Activated T-helper 1 cell treated with anti-CD3 and anti-CD28 coated beads, Interleukin-12 subunit alpha, Interleukin-12 subunit beta, Interleukin-2, Interleukin-4 antibody, amounts not matched to agents 30 ng/mL and 10 ng/mL and 1 ng/mL, durations not matched to agents 14 hours and 24 hours and 36 hours (primary cell): ENCODE measurements at regions not wholly inside any gene's neighbourhood (a gene's known extent, or its start where the extent isn't known, plus 50 kb on each side); places are given as distances from the start of the nearest gene placed in this dataset.

Experiments used
- DNase-seq: peaks from one replicate; pipeline ENCODE4 v3.0.0; 2021; ENCODE audit warnings: low spot score
- H3K27ac Mint-ChIP-seq: one replicate; pipeline ENCODE4 v1.8.0; 2021; ENCODE audit warnings: mild to moderate bottlenecking, mixed read lengths
- H3K27me3 Mint-ChIP-seq: one replicate; pipeline ENCODE4 v1.8.0; 2022; ENCODE audit warnings: mild to moderate bottlenecking, moderate library complexity, mixed read lengths; ENCODE audit not compliant: insufficient read depth
- H3K36me3 Mint-ChIP-seq: one replicate; pipeline ENCODE4 v1.8.0; 2021; ENCODE audit warnings: low read depth, mixed read lengths
- H3K4me1 Mint-ChIP-seq: one replicate; pipeline ENCODE4 v1.8.0; 2021; ENCODE audit warnings: low read depth, mixed read lengths
- H3K4me3 Mint-ChIP-seq: one replicate; pipeline ENCODE4 v1.8.0; 2021; ENCODE audit warnings: mild to moderate bottlenecking, moderate library complexity, mixed read lengths
- H3K9me3 Mint-ChIP-seq: one replicate; pipeline ENCODE4 v1.8.0; 2021; ENCODE audit warnings: mixed read lengths
- intact Hi-C: fragments of 100-400 bp; cut with micrococcal nuclease; formaldehyde crosslinking; loops from one replicate; pipeline ENCODE4 v1.15.1; 2024

DNA sequence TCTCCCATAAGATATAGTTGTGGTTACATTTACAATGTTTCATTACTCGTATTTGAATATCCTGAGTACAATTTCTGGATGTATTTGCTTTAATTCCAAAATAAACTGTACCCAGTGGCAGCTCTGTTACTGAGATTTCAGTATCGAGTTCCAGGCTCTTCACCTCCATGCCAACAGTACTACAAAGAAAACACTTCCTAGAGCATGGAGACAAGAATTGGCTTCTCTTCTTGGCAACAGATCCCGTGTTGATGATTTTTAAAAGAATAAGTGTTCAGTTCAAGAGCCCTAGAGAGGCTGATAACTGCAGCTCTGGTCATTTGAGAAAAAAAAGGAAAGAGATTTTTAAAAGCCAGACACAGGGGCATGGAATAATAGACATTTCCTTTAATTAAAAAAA lies 302.8 kb downstream of the EFNB2 start:
- no peaks in the 10 kb centered on the region for H3K27me3 Mint-ChIP-seq
- no peak for DNase-seq
- H3K4me1 Mint-ChIP-seq = no peaks in the 10 kb centered on the region
- H3K9me3 Mint-ChIP-seq = no peaks in the 10 kb centered on the region
- H3K27ac Mint-ChIP-seq = no peak overlapping the region
- intact Hi-C loops = no loop called here
- H3K4me3 Mint-ChIP-seq = no peak overlapping the region
- H3K36me3 Mint-ChIP-seq = no peaks in the 10 kb centered on the region

DNA sequence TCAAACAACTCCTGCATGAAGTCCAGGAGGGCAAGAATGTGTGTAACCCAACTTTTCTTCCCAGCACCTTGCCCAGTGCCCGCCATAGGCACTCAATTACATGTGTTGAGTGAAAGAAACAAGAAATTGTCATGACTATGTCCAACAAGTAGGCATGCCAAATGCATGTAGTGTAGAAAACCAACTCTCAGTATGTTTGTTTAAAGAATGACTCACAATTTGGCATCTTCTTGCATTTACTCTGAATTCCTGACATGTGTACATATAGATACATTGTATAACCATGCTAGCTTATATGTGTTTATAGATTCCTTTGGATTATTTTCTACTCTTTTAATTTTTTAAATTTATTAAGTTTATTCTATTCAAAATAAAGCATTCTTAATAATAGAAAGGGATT lies 305.0 kb downstream of the EFNB2 start:
- Mint-ChIP-seq H3K4me3 (no peak overlapping the region), H3K9me3 (no peaks in the 10 kb centered on the region)

DNA sequence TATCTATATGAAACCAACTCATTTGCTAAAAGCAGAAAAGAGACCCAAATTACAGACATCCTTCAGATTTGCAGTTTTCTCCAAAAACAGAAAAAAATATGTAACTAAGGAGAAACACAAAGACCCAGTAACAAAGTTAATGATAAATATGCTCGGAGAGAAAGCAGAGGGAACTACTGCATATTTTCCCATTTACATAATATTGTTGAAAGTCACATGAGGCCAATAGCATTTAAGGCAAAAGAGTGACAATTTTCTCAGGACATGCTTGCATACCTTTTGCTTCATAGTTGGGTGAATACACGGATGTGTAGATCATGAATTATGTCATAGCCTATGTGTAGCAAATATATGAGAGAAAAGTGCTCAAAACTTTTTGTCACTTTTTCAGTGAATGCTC lies 310.3 kb downstream of the EFNB2 start:
- intact Hi-C loops = no loop called here
- no peaks in the 10 kb centered on the region for H3K4me1 Mint-ChIP-seq
- no peak for DNase-seq
- no peak overlapping the region for H3K27ac Mint-ChIP-seq
- no peak overlapping the region for H3K4me3 Mint-ChIP-seq
- peaks cover 5% of the 10 kb centered on the region for H3K9me3 Mint-ChIP-seq
- no peaks in the 10 kb centered on the region for H3K27me3 Mint-ChIP-seq
- no peaks in the 10 kb centered on the region for H3K36me3 Mint-ChIP-seq

More for the DNA sequence above, 305.0 kb downstream of the EFNB2 start:
- Mint-ChIP-seq H3K4me1 (no peaks in the 10 kb centered on the region), H3K27ac (no peak overlapping the region), H3K36me3 (no peaks in the 10 kb centered on the region), H3K27me3 (no peaks in the 10 kb centered on the region)
- intact Hi-C loops = no loop called here
- no peak for DNase-seq

DNA sequence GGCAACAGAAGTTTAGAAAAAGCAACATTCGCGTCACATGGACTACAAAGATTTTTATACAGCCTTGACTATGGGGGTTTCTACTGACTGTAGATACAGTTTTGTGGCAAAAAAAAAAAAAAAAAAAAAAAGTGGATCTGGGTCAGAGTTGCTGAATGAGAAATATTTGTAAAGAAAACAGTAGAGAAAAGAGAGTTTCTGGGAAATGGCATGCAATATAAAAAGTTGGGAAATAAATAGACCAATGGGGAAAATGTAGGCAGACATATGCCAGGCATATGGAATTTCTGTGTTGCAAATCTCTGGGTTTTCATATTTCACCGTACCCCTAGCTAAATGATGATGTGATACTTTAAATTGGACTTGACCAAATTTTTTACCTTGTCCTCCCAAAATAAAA lies 315.3 kb downstream of the EFNB2 start:
- Mint-ChIP-seq H3K4me1 (no peaks in the 10 kb centered on the region), H3K36me3 (no peaks in the 10 kb centered on the region), H3K27me3 (no peaks in the 10 kb centered on the region), H3K4me3 (no peak overlapping the region), H3K27ac (no peak overlapping the region), H3K9me3 (peaks cover 5% of the 10 kb centered on the region)
- intact Hi-C loops = no loop called here
- DNase-seq = no peak

DNA sequence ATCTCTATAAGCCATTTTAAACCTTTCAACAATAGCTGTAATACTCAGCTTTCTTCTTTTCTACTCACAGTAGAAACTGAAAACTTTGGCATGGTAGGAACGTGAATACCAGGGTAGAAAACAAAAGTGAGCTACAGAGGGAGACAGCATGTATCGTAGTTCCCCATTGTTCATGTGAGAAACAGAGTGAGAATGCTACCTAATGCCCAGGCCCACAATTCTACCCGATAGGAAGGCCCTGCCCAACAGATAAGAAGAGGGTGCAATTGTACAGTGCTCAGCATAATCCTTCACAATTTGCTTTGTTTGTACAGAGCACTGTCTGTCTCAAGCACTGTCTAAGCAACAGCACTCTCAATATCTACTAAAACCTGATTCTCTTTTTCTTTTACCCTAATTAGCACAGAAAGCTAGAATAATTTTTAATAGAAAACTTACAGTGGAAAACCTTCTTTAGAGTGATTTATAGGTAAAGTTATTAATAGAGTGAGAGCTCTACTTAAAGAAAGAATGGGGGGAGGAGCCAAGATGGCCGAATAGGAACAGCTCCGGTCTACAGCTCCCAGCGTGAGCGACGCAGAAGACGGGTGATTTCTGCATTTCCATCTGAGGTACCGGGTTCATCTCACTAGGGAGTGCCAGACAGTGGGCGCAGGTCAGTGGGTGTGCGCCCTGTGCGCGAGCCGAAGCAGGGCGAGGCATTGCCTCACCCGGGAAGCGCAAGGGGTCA lies 322.3 kb downstream of the EFNB2 start:
- Mint-ChIP-seq H3K27ac (no peak overlapping the region), H3K27me3 (no peaks in the 10 kb centered on the region), H3K9me3 (no peaks in the 10 kb centered on the region), H3K4me1 (no peaks in the 10 kb centered on the region), H3K36me3 (no peaks in the 10 kb centered on the region), H3K4me3 (no peak overlapping the region)
- intact Hi-C loops = no loop called here
- no peak for DNase-seq

DNA sequence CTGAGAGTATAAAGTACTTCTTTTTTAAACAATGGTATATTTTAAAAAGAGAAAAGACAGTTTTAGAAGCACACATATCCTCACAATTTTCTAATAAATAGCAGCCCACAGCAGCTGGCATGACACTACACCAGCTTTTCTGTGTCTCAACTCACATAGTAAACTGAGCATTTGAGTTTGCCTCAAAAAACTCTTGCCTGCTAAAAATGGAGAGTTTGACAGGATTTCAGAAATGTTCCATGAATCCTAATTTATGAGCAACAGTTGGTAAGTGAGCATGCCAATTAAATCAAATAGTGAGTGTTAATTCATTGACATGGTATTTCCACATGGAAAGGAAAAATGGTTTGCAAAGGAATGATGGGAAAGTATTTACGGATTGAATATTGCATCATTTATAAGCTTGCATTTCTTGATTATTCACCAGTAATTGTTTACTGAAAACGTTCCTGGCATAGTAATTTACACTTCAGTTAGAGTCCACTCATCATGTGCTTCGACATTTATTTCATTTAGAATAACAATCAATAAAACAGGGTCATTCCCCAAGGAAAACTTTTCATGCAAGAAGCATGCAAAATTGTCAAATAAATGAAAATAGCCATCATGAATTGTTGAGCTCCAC lies 323.0 kb downstream of the EFNB2 start:
- Mint-ChIP-seq H3K36me3 (no peaks in the 10 kb centered on the region), H3K27ac (no peak overlapping the region), H3K4me1 (no peaks in the 10 kb centered on the region), H3K4me3 (no peak overlapping the region), H3K9me3 (no peaks in the 10 kb centered on the region), H3K27me3 (no peaks in the 10 kb centered on the region)
- DNase-seq = no peak
- intact Hi-C loops = no loop called here

DNA sequence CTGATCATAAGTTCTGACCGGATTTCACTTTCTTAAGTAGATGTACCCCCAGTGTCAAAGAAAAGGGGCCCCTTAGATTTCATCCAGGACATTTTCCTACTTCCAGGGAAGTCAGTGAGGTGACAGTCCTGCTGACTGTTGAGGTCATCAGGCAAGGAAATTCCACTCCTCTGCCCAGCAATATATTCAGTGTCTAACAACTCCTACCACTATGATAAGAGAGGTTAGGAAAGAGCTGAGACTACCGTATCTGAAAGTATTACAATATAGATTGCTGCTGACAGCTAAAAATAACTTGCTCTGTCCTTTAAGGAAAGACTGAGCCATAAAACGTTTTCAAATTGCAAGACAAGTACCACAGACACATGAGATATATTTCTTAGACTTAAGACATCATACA lies 325.1 kb downstream of the EFNB2 start:
- Mint-ChIP-seq H3K27ac (no peak overlapping the region), H3K36me3 (no peaks in the 10 kb centered on the region), H3K4me1 (no peaks in the 10 kb centered on the region), H3K27me3 (no peaks in the 10 kb centered on the region), H3K4me3 (no peak overlapping the region), H3K9me3 (no peaks in the 10 kb centered on the region)
- no peak for DNase-seq
- intact Hi-C loops = no loop called here

DNA sequence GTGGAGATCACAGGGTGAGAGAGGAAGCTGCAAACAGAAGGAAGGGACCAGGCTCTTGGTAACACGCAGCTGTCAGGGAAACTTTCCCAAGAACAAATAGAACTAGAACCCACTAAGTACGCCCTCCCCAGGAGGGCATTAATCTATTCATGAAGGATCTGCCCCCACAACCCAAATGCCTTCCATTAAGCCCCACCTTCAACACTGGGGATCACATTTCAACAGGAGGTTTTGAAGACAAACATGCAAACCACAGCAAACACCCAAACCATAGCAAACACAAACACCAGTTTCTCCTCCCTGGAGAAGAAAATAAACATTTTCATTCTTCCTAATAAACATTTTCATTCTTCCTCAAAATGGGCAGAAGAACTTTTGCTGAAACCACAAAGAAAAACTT lies 329.6 kb downstream of the EFNB2 start:
- intact Hi-C loops = no loop called here
- H3K27ac Mint-ChIP-seq = no peak overlapping the region
- H3K4me1 Mint-ChIP-seq = no peaks in the 10 kb centered on the region
- H3K36me3 Mint-ChIP-seq = no peaks in the 10 kb centered on the region
- no peak for DNase-seq
- no peaks in the 10 kb centered on the region for H3K9me3 Mint-ChIP-seq
- H3K4me3 Mint-ChIP-seq = no peak overlapping the region
- no peaks in the 10 kb centered on the region for H3K27me3 Mint-ChIP-seq

DNA sequence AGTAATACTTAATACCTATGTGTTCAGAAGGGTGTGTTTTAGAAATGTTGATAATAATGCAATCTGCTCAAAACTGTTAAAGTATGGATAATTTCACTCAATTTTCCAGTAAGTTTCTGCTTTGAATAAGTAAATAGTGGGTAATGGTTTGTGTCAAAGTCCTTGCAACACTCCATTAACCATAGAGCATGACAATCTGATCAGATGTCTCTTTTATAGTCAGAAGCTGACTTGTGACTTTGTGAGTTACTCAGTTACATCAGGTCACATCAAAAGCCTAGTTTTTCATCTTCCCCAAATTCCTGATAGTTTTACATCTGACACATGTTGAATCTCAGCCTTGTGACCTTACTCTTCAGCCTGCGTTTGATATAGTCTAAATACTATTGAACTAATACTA lies 338.0 kb downstream of the EFNB2 start:
- H3K27me3 Mint-ChIP-seq = no peaks in the 10 kb centered on the region
- H3K4me1 Mint-ChIP-seq = no peaks in the 10 kb centered on the region
- no peaks in the 10 kb centered on the region for H3K36me3 Mint-ChIP-seq
- H3K9me3 Mint-ChIP-seq = no peaks in the 10 kb centered on the region
- intact Hi-C loops = no loop called here
- no peak for DNase-seq
- H3K4me3 Mint-ChIP-seq = no peak overlapping the region
- no peak overlapping the region for H3K27ac Mint-ChIP-seq

DNA sequence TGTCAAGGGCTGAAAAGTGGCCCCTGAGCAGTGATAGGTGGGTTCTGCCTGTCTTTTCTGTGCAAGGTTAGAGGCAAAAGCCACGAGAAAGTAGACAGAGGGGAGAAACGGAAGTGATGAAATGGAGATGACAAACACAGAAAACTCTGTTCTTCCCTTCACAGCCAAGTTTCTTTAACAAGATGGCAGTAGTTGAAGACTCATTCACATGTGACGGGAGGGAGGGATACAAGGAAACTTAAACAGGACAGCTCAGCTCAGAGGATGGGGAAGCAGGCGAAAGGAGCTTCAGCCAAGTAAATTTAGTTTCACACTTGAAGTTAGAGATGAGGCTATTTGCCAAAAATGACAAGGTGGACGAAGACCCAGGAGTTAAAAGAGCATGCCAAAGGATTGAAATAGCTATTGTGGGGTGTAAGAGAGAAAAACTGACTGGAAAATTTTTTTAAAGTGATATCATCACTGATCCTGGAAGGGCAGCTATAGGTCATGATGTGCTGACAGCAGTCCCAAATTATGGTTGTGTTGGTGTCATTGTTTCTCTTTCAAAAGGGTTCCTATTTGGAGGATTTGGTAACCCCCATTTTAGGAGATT lies 347.9 kb downstream of the EFNB2 start:
- no peaks in the 10 kb centered on the region for H3K9me3 Mint-ChIP-seq
- intact Hi-C loops = no loop called here
- H3K4me3 Mint-ChIP-seq = no peak overlapping the region
- no peaks in the 10 kb centered on the region for H3K4me1 Mint-ChIP-seq
- H3K27ac Mint-ChIP-seq = no peak overlapping the region
- no peaks in the 10 kb centered on the region for H3K27me3 Mint-ChIP-seq
- DNase-seq = no peak
- no peaks in the 10 kb centered on the region for H3K36me3 Mint-ChIP-seq

DNA sequence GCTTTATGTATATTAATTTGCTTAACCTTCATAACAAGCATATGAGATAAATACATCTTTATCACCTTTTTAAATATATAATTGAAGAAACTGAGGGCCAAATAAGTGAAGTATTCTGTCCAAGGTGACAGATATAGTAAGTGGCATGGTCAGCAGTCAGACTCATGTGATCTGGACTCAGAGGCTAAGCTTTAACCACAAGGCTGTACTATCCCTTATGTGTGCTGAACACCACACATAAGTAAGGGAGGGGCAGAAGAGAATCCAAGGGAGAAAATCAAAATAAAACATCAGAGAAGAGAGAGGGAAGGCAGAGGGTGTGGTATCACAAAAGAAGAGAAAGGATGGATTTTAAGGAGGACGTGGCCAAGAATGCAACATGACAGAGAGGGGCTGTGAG lies 348.4 kb downstream of the EFNB2 start:
- H3K4me3 Mint-ChIP-seq = no peak overlapping the region
- no peak overlapping the region for H3K27ac Mint-ChIP-seq
- no peak for DNase-seq
- intact Hi-C loops = no loop called here
- H3K27me3 Mint-ChIP-seq = no peaks in the 10 kb centered on the region
- no peaks in the 10 kb centered on the region for H3K9me3 Mint-ChIP-seq
- no peaks in the 10 kb centered on the region for H3K36me3 Mint-ChIP-seq
- H3K4me1 Mint-ChIP-seq = no peaks in the 10 kb centered on the region

DNA sequence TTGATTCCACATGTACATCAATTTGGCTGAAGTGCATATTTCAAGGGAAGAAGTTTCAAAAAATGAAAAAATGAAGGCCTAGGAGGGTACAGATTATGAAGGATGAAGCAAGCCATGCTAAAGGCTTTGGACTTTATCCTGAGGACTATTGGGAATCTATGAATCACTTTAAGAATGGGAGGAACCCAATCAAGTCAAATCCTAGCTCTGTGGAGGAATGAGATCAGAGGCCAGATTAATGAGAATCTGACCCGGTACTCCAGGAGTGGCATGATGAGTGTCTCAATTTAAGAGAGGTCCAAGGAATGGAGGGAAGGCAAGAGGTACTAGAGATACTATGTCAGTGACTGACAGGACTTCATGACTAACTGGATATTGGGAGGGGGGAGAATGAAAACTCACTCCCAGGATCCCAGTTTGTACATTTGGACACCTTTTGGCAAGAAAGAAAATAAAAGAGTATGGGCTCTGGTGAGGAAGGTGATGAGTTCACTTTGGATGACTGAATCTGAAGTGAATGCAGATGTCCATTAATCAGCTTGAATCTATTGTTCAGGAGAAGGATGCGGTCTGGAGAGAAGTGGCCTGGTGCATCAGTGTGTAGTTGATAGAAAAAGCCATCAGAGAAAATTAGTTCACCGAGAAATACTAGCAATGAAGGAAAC lies 349.0 kb downstream of the EFNB2 start:
- Mint-ChIP-seq H3K36me3 (no peaks in the 10 kb centered on the region), H3K27ac (no peak overlapping the region), H3K4me1 (no peaks in the 10 kb centered on the region), H3K4me3 (no peak overlapping the region), H3K27me3 (no peaks in the 10 kb centered on the region), H3K9me3 (no peaks in the 10 kb centered on the region)
- no peak for DNase-seq
- intact Hi-C loops = no loop called here

DNA sequence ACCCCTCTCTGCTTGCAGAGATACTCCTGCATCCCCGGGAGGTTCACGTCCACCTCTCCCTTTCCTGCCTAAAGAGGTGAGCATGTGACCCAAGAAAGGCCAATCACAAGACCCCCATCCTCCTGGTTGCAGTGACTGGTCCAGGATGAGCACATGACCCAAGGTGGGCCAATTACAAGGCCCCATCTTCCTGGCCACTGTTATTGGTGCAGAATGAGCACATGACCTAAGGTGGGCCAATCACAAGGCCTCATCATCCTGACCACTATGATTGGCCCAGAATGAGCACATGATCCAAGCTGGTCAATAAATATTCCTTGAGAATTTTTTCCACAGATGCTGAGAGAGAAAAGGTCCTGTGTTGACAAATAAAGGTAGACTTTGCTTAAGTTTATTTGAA lies 350.7 kb downstream of the EFNB2 start:
- Mint-ChIP-seq H3K9me3 (no peaks in the 10 kb centered on the region), H3K27me3 (no peaks in the 10 kb centered on the region), H3K4me1 (no peaks in the 10 kb centered on the region), H3K27ac (no peak overlapping the region), H3K36me3 (no peaks in the 10 kb centered on the region), H3K4me3 (no peak overlapping the region)
- intact Hi-C loops = no loop called here
- DNase-seq = no peak
